ENCODE measurements at regions not wholly inside any gene's neighbourhood (a gene's known extent, or its start where the extent isn't known, plus 50 kb on each side); places are given as distances from the start of the nearest gene placed in this dataset.

DNA sequence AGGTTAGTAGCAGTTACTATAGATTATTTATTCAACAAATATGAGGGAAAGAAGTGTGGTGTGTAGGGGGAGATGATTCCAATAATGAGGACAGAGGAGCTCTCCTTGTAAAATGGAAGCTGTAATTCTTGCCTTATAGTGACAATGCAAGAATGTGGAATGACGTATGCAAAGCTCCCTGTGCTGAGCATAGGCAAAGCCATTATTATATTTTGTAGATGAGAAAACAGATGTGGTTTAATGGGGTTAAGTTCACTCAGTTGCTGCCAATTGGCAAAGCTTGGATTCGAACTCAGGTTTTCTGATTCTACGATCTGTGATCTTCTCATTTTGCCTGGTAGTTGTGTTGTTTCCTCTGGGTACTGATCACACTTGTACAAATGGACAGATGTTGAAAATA is 153.3 kb downstream of the LSMEM1 start:
- H3K4me1 ChIP-seq (replicated peaks in 1 of 2; ENCODE audit: control insufficient read depth in 2 of 2, insufficient read depth in 2 of 2, low read length in 2 of 2) = no peaks in the 10 kb centered on the region
- H3K4me3 ChIP-seq = no peak overlapping the region
- H3K9me3 ChIP-seq (replicated peaks; ENCODE audit: control insufficient read depth, insufficient read depth, low read depth, low read length) = no peaks in the 10 kb centered on the region
- no peaks in the 10 kb centered on the region for H3K27me3 ChIP-seq (ENCODE audit: control insufficient read depth in 2 of 2, insufficient read depth in 2 of 2, low read length in 2 of 2)
- 2% methylated on average over 3 of the region's 3 CpGs for whole genome bisulfite sequencing (ENCODE audit: insufficient coverage, low coverage, missing lambda C conversion rate)
- no peak overlapping the region for H3K9ac ChIP-seq (ENCODE audit: insufficient read depth in 1 of 2, low read depth in 2 of 2, low read length in 2 of 2)
- H4K20me1 ChIP-seq (replicated peaks; ENCODE audit: control insufficient read depth, insufficient read depth, low read length) = no peaks in the 10 kb centered on the region
- H3K79me2 ChIP-seq (ENCODE audit: control insufficient read depth, insufficient read depth, low read length) = no peaks in the 10 kb centered on the region
- no TSS peak for BruUV-seq (replicated peaks)
- H3K9me1 ChIP-seq (ENCODE audit: control insufficient read depth, insufficient read depth, low read length) = no peaks in the 10 kb centered on the region
- ChIA-PET POLR2A (interaction anchor here (0.8 to 1.2 kb wide), 3 partner anchors 9 to 27 kb away, joined by 3 to 4 read pairs (median 3); no protein-coding TSS in a partner anchor), CTCF (ENCODE audit: low intra/inter-chr PET ratio) (no interaction called here)
- intact Hi-C loops (cut with micrococcal nuclease) = no loop called here
- no peak overlapping the region for H3K27ac ChIP-seq (ENCODE audit: extremely low read depth, low read depth, low read length)
- H3K4me2 ChIP-seq (ENCODE audit: insufficient read depth, low read length) = no peak overlapping the region
- no peak for DNase-seq (ENCODE audit: extremely low read depth in 1 of 4, low spot score in 3 of 4)
- no peak overlapping the region for H2AFZ ChIP-seq (ENCODE audit: low read depth, low read length)
- in situ Hi-C loops (cut with MboI) = no loop called here
- 0 out of 3 replicates have a peak, but pooled peaks have one; percentile 38 for ATAC-seq
- FAIRE-seq = no peak
- no peaks in the 10 kb centered on the region for H3K36me3 ChIP-seq (ENCODE audit: control insufficient read depth, insufficient read depth, low read length)
- TF ChIP-seq, protein P1, sequence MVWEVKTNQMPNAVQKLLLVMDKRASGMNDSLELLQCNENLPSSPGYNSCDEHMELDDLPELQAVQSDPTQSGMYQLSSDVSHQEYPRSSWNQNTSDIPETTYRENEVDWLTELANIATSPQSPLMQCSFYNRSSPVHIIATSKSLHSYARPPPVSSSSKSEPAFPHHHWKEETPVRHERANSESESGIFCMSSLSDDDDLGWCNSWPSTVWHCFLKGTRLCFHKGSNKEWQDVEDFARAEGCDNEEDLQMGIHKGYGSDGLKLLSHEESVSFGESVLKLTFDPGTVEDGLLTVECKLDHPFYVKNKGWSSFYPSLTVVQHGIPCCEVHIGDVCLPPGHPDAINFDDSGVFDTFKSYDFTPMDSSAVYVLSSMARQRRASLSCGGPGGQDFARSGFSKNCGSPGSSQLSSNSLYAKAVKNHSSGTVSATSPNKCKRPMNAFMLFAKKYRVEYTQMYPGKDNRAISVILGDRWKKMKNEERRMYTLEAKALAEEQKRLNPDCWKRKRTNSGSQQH (CRISPR knock-in tag; IDR thresholded peaks at IDR 0.05) = no peak
- no peak for TF ChIP-seq FOXA3 (CRISPR knock-in tag; conservative IDR thresholded peaks at IDR 0.05 in 1 of 2, IDR thresholded peaks at IDR 0.05 in 1 of 2)
- no peak for TF ChIP-seq TSC22D4 (tag; IDR thresholded peaks at IDR 0.05)
- no peak for TF ChIP-seq EP400 (IDR thresholded peaks at IDR 0.05)
- no peak for TF ChIP-seq OTX1 (CRISPR knock-in tag; IDR thresholded peaks at IDR 0.05)
- no peak for TF ChIP-seq ZNF57 (CRISPR knock-in tag; IDR thresholded peaks at IDR 0.05)
- no peak for TF ChIP-seq ERF (CRISPR knock-in tag; IDR thresholded peaks at IDR 0.05)
- TF ChIP-seq, protein P2, sequence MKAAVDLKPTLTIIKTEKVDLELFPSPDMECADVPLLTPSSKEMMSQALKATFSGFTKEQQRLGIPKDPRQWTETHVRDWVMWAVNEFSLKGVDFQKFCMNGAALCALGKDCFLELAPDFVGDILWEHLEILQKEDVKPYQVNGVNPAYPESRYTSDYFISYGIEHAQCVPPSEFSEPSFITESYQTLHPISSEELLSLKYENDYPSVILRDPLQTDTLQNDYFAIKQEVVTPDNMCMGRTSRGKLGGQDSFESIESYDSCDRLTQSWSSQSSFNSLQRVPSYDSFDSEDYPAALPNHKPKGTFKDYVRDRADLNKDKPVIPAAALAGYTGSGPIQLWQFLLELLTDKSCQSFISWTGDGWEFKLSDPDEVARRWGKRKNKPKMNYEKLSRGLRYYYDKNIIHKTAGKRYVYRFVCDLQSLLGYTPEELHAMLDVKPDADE (conservative IDR thresholded peaks at IDR 0.05; ENCODE audit: control insufficient read depth, low read depth, low read length) = no peak
- 0 out of 2 replicates have a peak, but pooled peaks have one; percentile 43 for TF ChIP-seq ZNF316 (IDR thresholded peaks at IDR 0.05)
- no peak for TF ChIP-seq ATF1 (CRISPR knock-in tag; IDR thresholded peaks at IDR 0.05)
- peak; percentile 39 for TF ChIP-seq ATF1 (tag; IDR thresholded peaks at IDR 0.05)
- no peak for TF ChIP-seq KDM2B (CRISPR knock-in tag; IDR thresholded peaks at IDR 0.05)
- TF ChIP-seq PTTG1 (tag; IDR thresholded peaks at IDR 0.05; ENCODE audit: low read depth) = no peak
- no peak for TF ChIP-seq CCNT2 (IDR thresholded peaks at IDR 0.05; ENCODE audit: borderline replicate concordance, extremely low read depth, insufficient read length, low read depth, low read length)
- TF ChIP-seq ETV6 (IDR thresholded peaks at IDR 0.05; ENCODE audit: borderline replicate concordance in 1 of 2, low read depth in 2 of 2, low read length in 1 of 2) = no peak
- TF ChIP-seq ETV6 (CRISPR knock-in tag; IDR thresholded peaks at IDR 0.05; ENCODE audit: borderline replicate concordance) = no peak
- no peak for TF ChIP-seq ZNF445 (CRISPR knock-in tag; IDR thresholded peaks at IDR 0.05; ENCODE audit: low read depth)
- TF ChIP-seq, protein P3, sequence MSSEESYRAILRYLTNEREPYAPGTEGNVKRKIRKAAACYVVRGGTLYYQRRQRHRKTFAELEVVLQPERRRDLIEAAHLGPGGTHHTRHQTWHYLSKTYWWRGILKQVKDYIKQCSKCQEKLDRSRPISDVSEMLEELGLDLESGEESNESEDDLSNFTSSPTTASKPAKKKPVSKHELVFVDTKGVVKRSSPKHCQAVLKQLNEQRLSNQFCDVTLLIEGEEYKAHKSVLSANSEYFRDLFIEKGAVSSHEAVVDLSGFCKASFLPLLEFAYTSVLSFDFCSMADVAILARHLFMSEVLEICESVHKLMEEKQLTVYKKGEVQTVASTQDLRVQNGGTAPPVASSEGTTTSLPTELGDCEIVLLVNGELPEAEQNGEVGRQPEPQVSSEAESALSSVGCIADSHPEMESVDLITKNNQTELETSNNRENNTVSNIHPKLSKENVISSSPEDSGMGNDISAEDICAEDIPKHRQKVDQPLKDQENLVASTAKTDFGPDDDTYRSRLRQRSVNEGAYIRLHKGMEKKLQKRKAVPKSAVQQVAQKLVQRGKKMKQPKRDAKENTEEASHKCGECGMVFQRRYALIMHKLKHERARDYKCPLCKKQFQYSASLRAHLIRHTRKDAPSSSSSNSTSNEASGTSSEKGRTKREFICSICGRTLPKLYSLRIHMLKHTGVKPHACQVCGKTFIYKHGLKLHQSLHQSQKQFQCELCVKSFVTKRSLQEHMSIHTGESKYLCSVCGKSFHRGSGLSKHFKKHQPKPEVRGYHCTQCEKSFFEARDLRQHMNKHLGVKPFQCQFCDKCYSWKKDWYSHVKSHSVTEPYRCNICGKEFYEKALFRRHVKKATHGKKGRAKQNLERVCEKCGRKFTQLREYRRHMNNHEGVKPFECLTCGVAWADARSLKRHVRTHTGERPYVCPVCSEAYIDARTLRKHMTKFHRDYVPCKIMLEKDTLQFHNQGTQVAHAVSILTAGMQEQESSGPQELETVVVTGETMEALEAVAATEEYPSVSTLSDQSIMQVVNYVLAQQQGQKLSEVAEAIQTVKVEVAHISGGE (CRISPR knock-in tag; IDR thresholded peaks at IDR 0.05) = no peak
- peak; percentile 35; the same call in 1 of the 2 replicates for TF ChIP-seq C11orf30 (IDR thresholded peaks at IDR 0.05; ENCODE audit: low read depth)
